Rectal smooth muscle tissue (tissue), 1 donor: ENCODE measurements at regions not wholly inside any gene's neighbourhood (a gene's known extent, or its start where the extent isn't known, plus 50 kb on each side); places are given as distances from the start of the nearest gene placed in this dataset.

Experiments used
- H3K27ac ChIP-seq: one replicate; pipeline ENCODE4 v1.7.0; 2013; ENCODE audit warnings: low read depth, low read length, inconsistent platforms
- H3K27me3 ChIP-seq: one replicate; pipeline ENCODE4 v1.7.0; 2013; ENCODE audit warnings: low read length; ENCODE audit not compliant: control insufficient read depth, insufficient read depth
- H3K36me3 ChIP-seq: one replicate; pipeline ENCODE4 v1.7.0; 2013; ENCODE audit warnings: low read length; ENCODE audit not compliant: control insufficient read depth, insufficient read depth
- H3K4me1 ChIP-seq: one replicate; pipeline ENCODE4 v1.7.0; 2013; ENCODE audit warnings: low read length; ENCODE audit not compliant: control insufficient read depth, insufficient read depth
- H3K4me3 ChIP-seq: one replicate; pipeline ENCODE4 v1.7.0; 2013; ENCODE audit warnings: low read length
- H3K9ac ChIP-seq: one replicate; pipeline ENCODE4 v1.7.0; 2013; ENCODE audit warnings: low read length

- Histone ChIP-seq H3K9ac (no peak overlapping the region), H3K27ac (no peak overlapping the region), H3K4me3 (no peak overlapping the region), H3K27me3 (no peaks in the 10 kb centered on the region), H3K36me3 (no peaks in the 10 kb centered on the region), H3K4me1 (no peaks in the 10 kb centered on the region)
Measured at GRCh38 chr21:27647921-27648320, 681.0 kb upstream of the ADAMTS5 start.

- H3K27ac ChIP-seq = no peak overlapping the region
- H3K4me1 ChIP-seq = no peaks in the 10 kb centered on the region
- no peak overlapping the region for H3K9ac ChIP-seq
- H3K27me3 ChIP-seq = no peaks in the 10 kb centered on the region
- no peak overlapping the region for H3K4me3 ChIP-seq
- no peaks in the 10 kb centered on the region for H3K36me3 ChIP-seq
Measured at GRCh38 chr21:27647401-27647800, 680.5 kb upstream of the ADAMTS5 start.

GRCh38 chr21:27646691-27647090 is 679.8 kb upstream of the ADAMTS5 start:
- Histone ChIP-seq H3K27ac (no peak overlapping the region), H3K9ac (no peak overlapping the region), H3K27me3 (no peaks in the 10 kb centered on the region), H3K4me1 (no peaks in the 10 kb centered on the region), H3K36me3 (no peaks in the 10 kb centered on the region), H3K4me3 (no peak overlapping the region)

GRCh38 chr21:27646056-27646455 is 679.2 kb upstream of the ADAMTS5 start:
- H3K4me1 ChIP-seq = no peaks in the 10 kb centered on the region
- no peaks in the 10 kb centered on the region for H3K27me3 ChIP-seq
- no peaks in the 10 kb centered on the region for H3K36me3 ChIP-seq
- no peak overlapping the region for H3K27ac ChIP-seq
- H3K4me3 ChIP-seq = no peak overlapping the region
- H3K9ac ChIP-seq = no peak overlapping the region

- no peaks in the 10 kb centered on the region for H3K27me3 ChIP-seq
- H3K36me3 ChIP-seq = no peaks in the 10 kb centered on the region
- H3K4me1 ChIP-seq = no peaks in the 10 kb centered on the region
- no peak overlapping the region for H3K4me3 ChIP-seq
- H3K27ac ChIP-seq = no peak overlapping the region
- no peak overlapping the region for H3K9ac ChIP-seq
Measured at GRCh38 chr21:27645285-27645684, 678.4 kb upstream of the ADAMTS5 start.

- Histone ChIP-seq H3K27me3 (no peaks in the 10 kb centered on the region), H3K36me3 (no peaks in the 10 kb centered on the region), H3K9ac (no peak overlapping the region), H3K4me3 (no peak overlapping the region), H3K27ac (no peak overlapping the region), H3K4me1 (no peaks in the 10 kb centered on the region)
Measured at GRCh38 chr21:27643326-27643725, 676.4 kb upstream of the ADAMTS5 start.

- H3K9ac ChIP-seq = no peak overlapping the region
- H3K27ac ChIP-seq = no peak overlapping the region
- no peaks in the 10 kb centered on the region for H3K27me3 ChIP-seq
- H3K36me3 ChIP-seq = no peaks in the 10 kb centered on the region
- no peaks in the 10 kb centered on the region for H3K4me1 ChIP-seq
- H3K4me3 ChIP-seq = no peak overlapping the region
Measured at GRCh38 chr21:27639286-27639685, 672.4 kb upstream of the ADAMTS5 start.

GRCh38 chr21:27636656-27637055 is 669.8 kb upstream of the ADAMTS5 start:
- no peak overlapping the region for H3K27ac ChIP-seq
- H3K9ac ChIP-seq = no peak overlapping the region
- no peaks in the 10 kb centered on the region for H3K27me3 ChIP-seq
- H3K4me3 ChIP-seq = no peak overlapping the region
- no peaks in the 10 kb centered on the region for H3K36me3 ChIP-seq
- no peaks in the 10 kb centered on the region for H3K4me1 ChIP-seq

- Histone ChIP-seq H3K9ac (no peak overlapping the region), H3K27me3 (no peaks in the 10 kb centered on the region), H3K4me3 (no peak overlapping the region), H3K36me3 (no peaks in the 10 kb centered on the region), H3K27ac (no peak overlapping the region), H3K4me1 (no peaks in the 10 kb centered on the region)
Measured at GRCh38 chr21:27633631-27634030, 666.7 kb upstream of the ADAMTS5 start.

- Histone ChIP-seq H3K27ac (no peak overlapping the region), H3K4me3 (no peak overlapping the region), H3K36me3 (no peaks in the 10 kb centered on the region), H3K27me3 (no peaks in the 10 kb centered on the region), H3K9ac (no peak overlapping the region), H3K4me1 (no peaks in the 10 kb centered on the region)
Measured at GRCh38 chr21:27631471-27631870, 664.6 kb upstream of the ADAMTS5 start.

- Histone ChIP-seq H3K27me3 (no peaks in the 10 kb centered on the region), H3K27ac (no peak overlapping the region), H3K4me3 (no peak overlapping the region), H3K36me3 (no peaks in the 10 kb centered on the region), H3K9ac (no peak overlapping the region), H3K4me1 (no peaks in the 10 kb centered on the region)
Measured at GRCh38 chr21:27622631-27623030, 655.7 kb upstream of the ADAMTS5 start.

GRCh38 chr21:27614231-27614630 is 647.3 kb upstream of the ADAMTS5 start:
- Histone ChIP-seq H3K27ac (no peak overlapping the region), H3K4me1 (no peaks in the 10 kb centered on the region), H3K36me3 (no peaks in the 10 kb centered on the region), H3K4me3 (no peak overlapping the region), H3K27me3 (no peaks in the 10 kb centered on the region), H3K9ac (no peak overlapping the region)

GRCh38 chr21:27606422-27606821 is 639.5 kb upstream of the ADAMTS5 start:
- Histone ChIP-seq H3K27ac (no peak overlapping the region), H3K9ac (no peak overlapping the region), H3K27me3 (no peaks in the 10 kb centered on the region), H3K36me3 (no peaks in the 10 kb centered on the region), H3K4me1 (no peaks in the 10 kb centered on the region), H3K4me3 (no peak overlapping the region)
